GM18951 (cell line): ENCODE measurements at regions not wholly inside any gene's neighbourhood (a gene's known extent, or its start where the extent isn't known, plus 50 kb on each side); places are given as distances from the start of the nearest gene placed in this dataset.
"Not testable (repeated sequence)": the region's sequence is repeated elsewhere in the genome, so short reads cannot be mapped to it uniquely, and the experiment has no call there.

Source experiments
- POLR2A ChIP-seq: IDR thresholded peaks from 4 replicates; pipeline ENCODE4 v1.6.1; 2011; ENCODE audit warnings: mild to moderate bottlenecking; ENCODE audit not compliant: insufficient read length, insufficient read depth; ENCODE audit errors: extremely low read depth
- in situ Hi-C: fragments of 300-500 bp; cut with MboI; formaldehyde crosslinking; loops from one replicate; pipeline ENCODE4 v1.12.0; 2022; ENCODE audit warnings: low sequenced_read_pairs, mixed read lengths, inconsistent platforms; ENCODE audit not compliant: unreplicated experiment

DNA sequence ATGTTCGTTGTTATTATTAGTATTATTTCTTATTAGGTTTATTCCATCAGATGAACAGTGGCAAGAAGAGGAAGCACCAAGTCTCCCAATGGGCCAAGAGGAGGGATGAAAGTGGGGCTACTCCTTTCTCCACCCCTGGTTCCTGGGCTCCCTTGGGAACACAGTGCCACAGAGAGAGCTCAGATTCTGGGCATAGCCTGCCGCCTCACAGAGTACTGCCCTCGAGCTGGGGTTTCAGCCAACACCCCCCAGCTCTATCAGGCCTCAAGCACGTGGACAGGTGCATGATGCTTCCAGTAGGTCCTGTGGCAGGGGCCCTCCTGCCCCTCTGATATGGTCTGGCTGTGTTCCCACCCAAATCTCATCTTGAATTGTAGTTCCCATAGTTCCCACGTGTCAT lies 103.6 kb upstream of the RNF32 start:
- TF ChIP-seq POLR2A: no peak
- in situ Hi-C loops: no loop called here

DNA sequence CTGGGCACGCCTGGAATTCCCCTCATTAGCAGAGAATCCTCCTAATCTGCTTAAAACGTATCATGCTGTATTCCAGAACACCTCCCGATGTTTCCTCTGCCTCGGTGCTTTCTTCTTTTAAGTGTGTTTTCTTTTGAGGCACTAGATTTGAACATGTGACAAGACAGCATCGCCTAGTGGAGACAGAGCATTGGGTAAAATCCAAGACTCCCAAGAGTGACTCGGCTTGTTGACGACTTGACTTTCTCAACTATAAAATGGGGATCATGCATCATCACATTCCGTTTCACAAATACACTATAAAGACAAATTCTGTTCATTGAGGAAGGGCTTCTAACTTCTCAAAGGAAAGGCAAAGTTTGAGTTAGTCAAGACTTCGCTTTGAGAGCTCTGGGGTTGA lies 105.6 kb upstream of the RNF32 start:
- in situ Hi-C loops: no loop called here
- no peak for TF ChIP-seq POLR2A

DNA sequence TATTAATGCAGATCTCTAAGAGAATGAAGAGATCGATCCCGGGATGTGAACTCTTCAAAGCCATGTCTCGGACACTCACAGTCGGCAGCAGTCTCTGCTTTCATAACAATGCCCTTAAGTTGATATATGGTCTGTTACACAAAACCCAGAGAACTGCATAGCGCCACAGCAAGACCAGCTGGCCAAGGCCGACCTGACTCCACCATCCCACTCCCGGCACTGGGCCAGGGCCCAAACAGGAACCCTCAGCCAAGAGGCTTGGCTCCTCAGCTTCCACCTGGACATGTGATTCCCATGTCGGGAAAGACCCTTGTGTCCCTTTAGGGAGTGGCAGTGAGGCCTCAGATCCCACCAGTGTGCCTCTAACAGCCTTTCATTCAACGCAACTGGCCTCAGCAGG lies 106.6 kb upstream of the RNF32 start:
- no peak for TF ChIP-seq POLR2A
- in situ Hi-C loops: no loop called here

DNA sequence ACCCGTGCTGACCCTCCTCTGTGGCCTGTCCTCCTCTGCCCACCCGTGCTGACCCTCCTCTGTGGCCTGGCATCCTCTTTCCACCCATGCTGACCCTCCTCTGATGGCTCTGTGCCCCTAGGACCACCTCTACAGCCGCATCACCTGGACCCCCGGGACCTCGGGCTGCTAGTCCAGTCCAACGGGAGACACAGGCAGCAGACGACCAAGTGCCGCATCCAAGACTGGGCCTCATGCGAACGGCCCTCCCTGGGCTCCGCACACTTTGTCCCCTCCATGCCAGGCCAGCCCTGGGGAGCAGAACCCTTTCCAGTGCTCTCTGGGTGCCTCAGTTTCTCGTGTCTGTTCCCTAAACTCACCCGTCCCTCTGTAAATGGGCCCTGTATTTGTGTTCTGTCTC lies 107.2 kb upstream of the RNF32 start:
- no peak for TF ChIP-seq POLR2A

DNA sequence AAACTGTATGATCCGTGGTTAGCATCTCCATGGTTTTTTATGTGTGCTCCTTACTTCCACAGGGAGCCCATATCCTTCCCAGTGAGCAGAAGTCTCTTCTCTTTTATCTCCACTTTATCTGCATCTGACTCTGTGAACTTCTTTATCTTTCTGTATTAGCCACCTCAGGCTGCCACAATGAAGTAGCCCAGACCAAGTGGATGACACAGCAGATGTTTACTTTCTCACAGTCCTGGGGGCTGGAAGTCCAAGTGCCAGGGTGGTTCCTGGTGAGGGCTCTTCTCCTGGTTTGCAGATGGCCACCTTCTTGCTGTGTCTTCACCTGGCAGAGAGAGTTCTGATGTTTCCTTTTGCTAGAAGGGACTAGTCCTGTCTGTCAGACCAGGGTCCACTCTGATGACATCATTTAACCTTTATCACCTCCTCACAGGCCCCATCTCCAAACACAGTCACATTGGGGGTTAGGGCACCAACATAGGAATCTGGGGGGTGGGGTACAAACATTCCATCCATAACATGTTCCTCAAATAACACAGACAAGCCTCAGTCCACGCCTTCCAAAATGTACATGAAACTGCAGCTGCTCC lies 108.5 kb upstream of the RNF32 start:
- TF ChIP-seq POLR2A: no peak
- in situ Hi-C loops: no loop called here

More for the DNA sequence above, 107.2 kb upstream of the RNF32 start:
- in situ Hi-C loops: no loop called here

DNA sequence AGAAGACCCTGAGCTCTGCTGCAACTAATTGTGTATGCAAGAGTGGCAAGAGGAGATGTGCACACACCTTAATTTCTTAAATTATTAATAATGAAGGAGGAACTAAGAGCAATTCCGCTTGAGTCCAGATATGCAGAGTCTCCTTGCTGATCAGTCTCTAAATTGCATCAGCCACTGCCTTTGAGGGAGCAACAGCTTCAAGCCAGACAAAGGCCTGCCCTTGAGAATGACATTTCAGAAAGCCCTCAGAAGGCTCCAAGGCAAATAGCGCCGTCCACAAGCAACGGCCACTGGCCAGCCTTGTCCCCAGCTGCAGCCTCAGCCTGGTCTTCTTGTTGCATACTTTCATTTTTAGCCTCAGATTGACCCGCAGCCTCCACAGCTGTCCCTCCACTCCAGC lies 110.6 kb upstream of the RNF32 start:
- in situ Hi-C loops: no loop called here
- TF ChIP-seq POLR2A: no peak

DNA sequence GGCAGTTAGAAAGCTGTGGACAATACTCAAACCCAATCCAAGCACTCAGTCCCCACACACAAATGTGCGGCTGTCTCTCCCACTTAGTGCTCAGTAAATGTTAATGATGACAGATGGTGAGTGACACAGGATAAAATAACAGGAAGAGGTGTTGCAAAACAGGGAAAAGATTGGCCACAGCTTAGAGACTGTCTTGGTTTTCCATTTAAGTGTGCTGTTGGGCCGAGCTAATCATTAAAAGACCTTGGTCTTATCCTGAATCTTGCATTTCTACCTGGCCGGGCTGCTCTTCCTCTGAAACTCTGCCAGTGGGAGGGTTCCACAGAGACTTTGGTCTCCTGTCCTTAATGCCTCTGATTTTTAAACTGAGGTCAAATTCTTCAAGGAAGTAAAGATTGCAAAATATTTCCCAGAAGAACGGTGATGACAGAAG lies 113.1 kb upstream of the RNF32 start:
- in situ Hi-C loops: no loop called here
- no peak for TF ChIP-seq POLR2A

DNA sequence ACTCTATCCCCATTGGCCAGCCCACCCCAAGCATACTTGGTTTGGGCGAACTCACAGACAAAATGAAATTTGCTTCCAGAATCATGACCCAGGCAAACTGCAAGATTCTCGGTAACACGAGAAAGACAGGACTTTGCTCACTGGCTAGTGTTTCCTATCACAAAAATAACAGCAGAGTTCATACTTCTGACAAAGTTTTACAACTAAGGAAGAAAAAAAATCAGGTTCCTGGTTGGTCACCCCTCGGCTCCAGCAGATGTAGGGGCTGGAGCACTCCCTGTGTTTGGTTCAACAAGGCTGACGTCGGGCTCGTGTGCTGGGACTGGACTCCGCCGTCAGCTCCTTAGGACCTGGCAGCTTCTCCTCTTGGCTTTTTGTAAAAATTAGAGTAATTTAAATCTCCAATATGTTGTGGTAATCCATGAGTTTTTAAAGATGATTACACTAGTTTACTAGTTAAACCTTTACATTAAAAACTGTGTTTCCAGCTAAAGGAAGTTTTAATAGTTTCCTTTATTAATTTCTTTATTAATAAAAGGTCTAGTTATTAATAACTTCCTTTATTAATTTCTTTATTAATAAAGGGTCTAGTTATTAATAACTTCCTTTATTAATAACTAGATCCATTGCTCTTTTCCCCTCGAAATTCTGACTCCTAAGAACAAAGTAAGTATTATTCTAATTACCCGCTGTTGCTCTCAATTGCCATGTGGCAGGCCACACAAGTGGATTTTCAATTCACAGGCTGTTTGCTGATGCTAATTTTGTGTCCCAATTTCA lies 115.6 kb upstream of the RNF32 start:
- no peak for TF ChIP-seq POLR2A
- in situ Hi-C loops: no loop called here

DNA sequence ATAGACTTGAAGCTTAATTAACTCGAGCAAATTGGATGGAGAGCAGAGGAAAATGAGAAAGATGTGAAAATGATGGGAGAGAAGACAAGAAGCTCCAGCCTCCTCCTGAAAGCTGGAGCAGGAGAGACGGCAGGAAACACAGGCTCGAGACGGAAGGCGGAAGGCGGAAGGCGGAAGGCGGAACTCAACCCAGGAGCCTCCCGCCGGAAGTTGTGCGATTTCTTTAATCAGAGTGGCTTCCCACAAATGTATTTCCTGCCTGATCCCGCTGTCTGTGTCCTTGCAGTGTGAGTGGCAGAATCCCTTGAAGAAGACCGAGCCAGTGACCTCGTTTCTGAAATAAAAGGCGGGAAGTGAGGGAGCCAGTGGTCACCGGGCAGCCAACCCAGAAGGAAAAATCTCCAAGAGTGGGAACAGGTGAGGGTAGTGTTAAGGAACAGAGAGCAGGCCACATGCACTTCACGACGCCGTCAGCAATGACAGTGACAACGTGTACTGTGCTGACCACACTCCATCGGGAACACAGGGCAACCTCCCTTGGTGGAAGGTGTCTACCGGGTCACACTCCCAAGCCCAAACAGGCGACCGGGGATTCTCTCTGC lies 117.0 kb upstream of the RNF32 start:
- TF ChIP-seq POLR2A: no peak
- in situ Hi-C loops: no loop called here

DNA sequence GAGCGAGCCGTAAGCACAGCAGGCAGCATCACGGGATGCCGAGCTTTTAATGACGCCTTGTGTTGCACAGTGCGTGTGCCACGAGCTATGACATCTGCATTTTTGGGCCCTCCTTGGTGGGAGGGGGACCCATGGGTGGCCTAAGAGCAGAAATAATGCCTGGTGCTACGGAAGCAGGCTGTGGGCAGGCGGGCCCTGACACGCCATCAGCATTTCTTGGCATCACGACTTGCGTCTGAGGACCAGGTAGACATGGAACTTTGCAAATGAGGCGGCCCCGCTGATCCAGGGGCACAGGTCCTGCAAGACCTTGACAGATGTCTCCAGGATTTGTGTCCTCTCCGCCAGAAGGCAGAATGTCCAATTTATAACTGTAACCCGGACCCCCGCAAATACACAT lies 117.8 kb upstream of the RNF32 start:
- TF ChIP-seq POLR2A: no peak
- in situ Hi-C loops: no loop called here

DNA sequence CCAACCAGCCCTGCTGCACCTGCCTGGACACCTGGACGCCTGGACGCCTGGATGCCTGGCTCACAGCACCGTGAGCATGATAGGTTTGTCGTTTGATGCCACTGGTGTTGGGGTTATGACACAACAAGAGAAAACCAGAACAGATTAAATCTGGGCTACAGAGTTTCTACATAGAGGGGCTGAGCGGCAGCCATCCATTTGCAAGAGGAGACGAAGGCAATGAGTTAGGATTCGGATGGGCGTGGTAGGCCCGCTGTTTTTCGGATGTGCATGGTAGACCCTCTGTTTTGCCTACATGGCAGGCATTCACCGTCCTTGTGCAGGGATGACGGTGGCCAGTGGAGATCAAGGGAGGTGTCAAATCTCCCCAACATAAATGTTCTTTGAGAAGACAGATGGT lies 121.5 kb upstream of the RNF32 start:
- in situ Hi-C loops: no loop called here
- no peak for TF ChIP-seq POLR2A

DNA sequence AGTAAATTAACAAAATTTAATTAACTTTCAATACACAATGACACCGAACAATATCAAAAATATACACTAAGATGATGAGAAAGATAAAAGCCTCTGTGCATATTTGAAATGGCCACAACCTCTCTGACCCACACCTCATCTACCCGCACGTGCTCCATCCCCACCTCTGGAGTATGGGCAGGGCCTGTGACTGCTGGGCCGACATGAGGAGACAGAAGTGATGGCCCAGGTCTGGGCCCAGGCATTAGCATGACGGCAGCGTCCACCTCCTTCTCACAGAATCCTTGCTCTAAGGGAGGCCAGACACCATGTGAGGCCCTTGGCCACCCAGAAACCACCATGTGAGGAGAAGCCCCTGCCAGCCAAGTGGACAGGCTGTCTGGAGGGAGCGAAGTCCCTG lies 122.1 kb upstream of the RNF32 start:
- TF ChIP-seq POLR2A: no peak
- in situ Hi-C loops: no loop called here

DNA sequence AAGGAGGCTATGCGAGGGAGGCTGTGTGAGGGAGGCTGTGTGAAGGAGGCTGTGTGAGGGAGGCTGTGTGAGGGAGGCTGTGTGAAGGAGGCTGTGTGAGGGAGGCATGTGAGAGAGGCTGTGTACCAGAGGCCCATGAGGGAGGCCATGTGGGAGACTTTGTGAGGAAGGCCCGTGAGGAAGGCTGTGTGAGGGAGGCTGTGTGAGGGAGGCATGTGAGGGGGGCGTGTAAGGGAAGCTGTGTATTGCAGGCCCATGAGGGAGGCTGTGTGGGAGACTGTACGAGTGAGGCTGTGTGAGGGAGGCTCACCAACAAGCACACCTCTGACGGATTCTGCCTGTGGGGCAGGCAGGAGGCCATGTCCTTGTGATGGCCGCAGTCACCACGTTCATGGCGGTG lies 122.7 kb upstream of the RNF32 start:
- in situ Hi-C loops: not testable (repeated sequence)

DNA sequence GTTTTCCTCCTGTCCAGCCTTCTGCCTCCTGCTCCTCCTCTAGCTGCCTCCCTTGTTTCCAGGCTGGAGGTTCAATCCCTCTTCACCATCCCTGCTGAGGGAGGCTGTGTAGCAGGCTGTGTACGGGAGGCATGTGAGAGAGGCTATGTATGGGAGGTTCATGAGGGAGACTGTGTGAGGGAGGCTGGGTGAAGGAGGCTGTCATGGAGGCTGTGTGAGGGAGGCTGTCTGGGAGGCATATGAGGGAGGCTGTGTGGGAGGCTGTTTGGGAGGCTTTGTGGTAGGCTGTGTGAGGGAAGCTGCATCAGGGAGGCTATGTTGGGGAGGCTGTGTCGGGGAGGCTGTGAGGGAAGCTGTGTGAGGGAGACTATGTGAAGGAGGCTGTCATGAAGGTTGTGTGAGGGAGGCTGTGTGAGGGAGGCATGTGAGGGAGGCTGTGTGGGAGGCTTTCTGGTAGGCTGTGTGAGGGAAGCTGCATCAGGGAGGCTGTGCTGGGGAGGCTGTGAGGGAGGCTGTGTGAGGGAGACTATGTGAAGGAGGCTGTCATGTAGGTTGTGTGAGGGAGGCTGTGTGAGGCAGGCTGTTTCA lies 123.7 kb upstream of the RNF32 start:
- TF ChIP-seq POLR2A: no peak
- in situ Hi-C loops: no loop called here
